ENCODE measurements at regions not wholly inside any gene's neighbourhood (a gene's known extent, or its start where the extent isn't known, plus 50 kb on each side); places are given as distances from the start of the nearest gene placed in this dataset.
A peak's percentile ranks its signal among the peaks of the same experiment; 100 is the strongest.

GRCh38 chr2:104755026-104755878, 98.7 kb upstream of the POU3F3 start:
- H3K36me3 Mint-ChIP-seq (ENCODE audit: insufficient read depth in 1 of 3, low read depth in 3 of 3) = peaks cover 5 to 17% (median 9%) of the 10 kb centered on the region in 3 experiments
- WGBS (ENCODE audit: extremely low coverage, insufficient read length, low lambda C conversion rate) = no CpG with 5 or more reads among the region's 26 CpGs
- H3K27ac ChIP-seq (ENCODE audit: insufficient read length, low read depth, low read length) = no peak overlapping the region
- H2BK12ac ChIP-seq (ENCODE audit: insufficient read length, low read depth, low read length) = no peak overlapping the region
- H3K56ac ChIP-seq (ENCODE audit: insufficient read length, low read depth, low read length) = no peak overlapping the region
- no peak overlapping the region for H2BK20ac ChIP-seq (ENCODE audit: low read depth, low read length, poor library complexity, severe bottlenecking)
- H3K4ac ChIP-seq (ENCODE audit: low read depth, low read length) = no peak overlapping the region
- no peaks in the 10 kb centered on the region for H3K79me1 ChIP-seq (ENCODE audit: insufficient read depth, low read depth, low read length, poor library complexity, severe bottlenecking)
- H3K4me1 ChIP-seq (ENCODE audit: insufficient read depth, low read length) = peaks cover 4% of the 10 kb centered on the region; the same call in 1 of the 2 replicates
- H2BK15ac ChIP-seq (ENCODE audit: low read depth, low read length) = no peak overlapping the region
- H3K27me3 Mint-ChIP-seq (ENCODE audit: low read depth) = peaks cover 8% of the 10 kb centered on the region
- no peak overlapping the region for H4K91ac ChIP-seq (ENCODE audit: insufficient read length, low read depth, low read length)
- no peak overlapping the region for H3K4me3 Mint-ChIP-seq
- H4K5ac ChIP-seq (ENCODE audit: insufficient read length, low read depth, low read length) = no peak overlapping the region
- H3K23ac ChIP-seq (ENCODE audit: insufficient read length, low read depth, low read length) = no peak overlapping the region
- 0 out of 2 replicates have a peak overlapping the region, but pooled peaks have one; percentile 30 for H3K14ac ChIP-seq (ENCODE audit: insufficient read depth, low read length)
- H3K27me3 ChIP-seq (ENCODE audit: insufficient read depth, low read length) = no peaks in the 10 kb centered on the region
- H4K8ac ChIP-seq (replicated peaks; ENCODE audit: insufficient read length, low read depth, low read length) = no peak overlapping the region
- no peaks in the 10 kb centered on the region for H4K20me1 ChIP-seq (ENCODE audit: control insufficient read depth, insufficient read depth, insufficient read length)
- H2AFZ ChIP-seq (ENCODE audit: low read length) = no peak overlapping the region
- H2AK5ac ChIP-seq (ENCODE audit: insufficient read length, low read length) = no peak overlapping the region
- no peaks in the 10 kb centered on the region for H3K79me2 ChIP-seq (ENCODE audit: insufficient read depth, low read length)
- DNase-seq = peak; percentile 44
- H3K4me2 ChIP-seq (ENCODE audit: insufficient read depth, insufficient read length, low read length) = no peak overlapping the region
- peak overlapping the region in 1 of 3 experiments; percentile 61; a peak in 1 of 7 replicates for H3K27ac Mint-ChIP-seq
- H2BK5ac ChIP-seq (ENCODE audit: insufficient read length, low read length) = no peak overlapping the region
- H3K18ac ChIP-seq (ENCODE audit: insufficient read length, low read depth, low read length) = peak overlapping the region; percentile 53
- no peak overlapping the region for H3K9ac ChIP-seq (ENCODE audit: extremely low read depth, insufficient read length, low read length)
- H2BK120ac ChIP-seq (ENCODE audit: low read depth, low read length, poor library complexity, severe bottlenecking) = no peak overlapping the region
- peaks cover 42 to 43% of the 10 kb centered on the region in 2 experiments for H3K4me1 Mint-ChIP-seq
- H3K9me3 Mint-ChIP-seq = peaks cover 11 to 12% of the 10 kb centered on the region in 2 experiments
- no peaks in the 10 kb centered on the region for H3K9me3 ChIP-seq (ENCODE audit: control insufficient read depth, low read depth, low read length)
- H3K23me2 ChIP-seq (ENCODE audit: insufficient read length, low read depth, low read length, poor library complexity, severe bottlenecking) = no peaks in the 10 kb centered on the region
- TF ChIP-seq CTCF (conservative IDR thresholded peaks at IDR 0.05) = no peak
- H3T11ph ChIP-seq (ENCODE audit: low read length) = no peak overlapping the region

All from H9 (cell line).